OCI-LY3 (cell line): ENCODE measurements at regions not wholly inside any gene's neighbourhood (a gene's known extent, or its start where the extent isn't known, plus 50 kb on each side); places are given as distances from the start of the nearest gene placed in this dataset.

ENCODE experiments used
- EZH2phosphoT487 ChIP-seq: fragments of 200-600 bp; shearing (Covaris generic); IDR thresholded peaks from 2 replicates; pipeline ENCODE4 v1.6.1; 2018; ENCODE audit warnings: antibody characterized with exemption, mixed run types, low read depth
- TF ChIP-seq, protein P1 (sequence below): fragments of 200-600, 300-600 bp; sonication (generic); IDR thresholded peaks from 2 replicates; pipeline ENCODE4 v1.5.1; 2014; ENCODE audit warnings: antibody characterized with exemption, low read length, low read depth

DNA sequence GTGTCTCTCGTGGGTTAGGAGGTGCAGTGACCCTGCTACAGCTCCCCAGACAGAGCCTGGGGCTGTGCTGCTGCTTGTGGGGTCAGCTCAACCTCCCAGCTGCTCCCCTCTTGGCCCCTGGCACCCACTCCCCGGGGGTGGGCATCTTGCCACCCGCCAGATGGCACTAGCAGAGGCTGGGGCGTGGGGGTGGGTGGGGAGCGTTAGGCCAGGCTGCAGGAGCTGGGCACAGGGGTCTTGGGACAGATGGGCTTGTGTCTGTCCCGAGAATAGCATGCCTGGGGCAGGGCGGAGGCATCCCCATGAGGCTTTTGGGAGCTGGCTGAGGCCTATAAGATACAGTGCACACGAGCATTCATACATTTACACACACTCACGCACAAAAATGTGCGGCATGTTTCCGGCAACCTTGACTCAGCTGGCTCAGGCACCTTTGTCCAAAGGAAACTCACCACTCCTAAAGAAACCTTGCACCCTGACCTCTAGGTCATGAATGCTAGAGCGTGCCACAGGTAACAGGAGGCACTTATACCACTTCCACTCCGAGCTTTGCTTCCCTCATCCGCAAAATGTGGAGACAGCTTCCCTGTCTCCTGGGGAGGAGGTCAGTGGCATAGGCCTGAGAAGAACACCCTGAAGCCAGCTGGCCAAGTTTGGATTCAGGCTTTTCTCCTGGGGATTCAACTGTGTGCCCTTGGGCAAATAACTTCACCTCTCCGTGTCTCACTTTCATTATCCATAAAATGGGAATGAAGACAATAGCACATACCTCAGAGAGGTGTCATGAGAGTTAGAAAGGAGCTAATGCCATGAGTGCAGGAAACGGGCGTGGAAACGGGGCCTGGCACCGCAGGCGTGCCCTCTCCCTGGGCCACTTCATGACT, 78.9 kb upstream of the LHX1 start:
- TF ChIP-seq, protein P1, sequence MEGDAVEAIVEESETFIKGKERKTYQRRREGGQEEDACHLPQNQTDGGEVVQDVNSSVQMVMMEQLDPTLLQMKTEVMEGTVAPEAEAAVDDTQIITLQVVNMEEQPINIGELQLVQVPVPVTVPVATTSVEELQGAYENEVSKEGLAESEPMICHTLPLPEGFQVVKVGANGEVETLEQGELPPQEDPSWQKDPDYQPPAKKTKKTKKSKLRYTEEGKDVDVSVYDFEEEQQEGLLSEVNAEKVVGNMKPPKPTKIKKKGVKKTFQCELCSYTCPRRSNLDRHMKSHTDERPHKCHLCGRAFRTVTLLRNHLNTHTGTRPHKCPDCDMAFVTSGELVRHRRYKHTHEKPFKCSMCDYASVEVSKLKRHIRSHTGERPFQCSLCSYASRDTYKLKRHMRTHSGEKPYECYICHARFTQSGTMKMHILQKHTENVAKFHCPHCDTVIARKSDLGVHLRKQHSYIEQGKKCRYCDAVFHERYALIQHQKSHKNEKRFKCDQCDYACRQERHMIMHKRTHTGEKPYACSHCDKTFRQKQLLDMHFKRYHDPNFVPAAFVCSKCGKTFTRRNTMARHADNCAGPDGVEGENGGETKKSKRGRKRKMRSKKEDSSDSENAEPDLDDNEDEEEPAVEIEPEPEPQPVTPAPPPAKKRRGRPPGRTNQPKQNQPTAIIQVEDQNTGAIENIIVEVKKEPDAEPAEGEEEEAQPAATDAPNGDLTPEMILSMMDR = no peak
- TF ChIP-seq EZH2phosphoT487 = no peak
